ENCODE measurements at regions not wholly inside any gene's neighbourhood (a gene's known extent, or its start where the extent isn't known, plus 50 kb on each side); places are given as distances from the start of the nearest gene placed in this dataset.

DNA sequence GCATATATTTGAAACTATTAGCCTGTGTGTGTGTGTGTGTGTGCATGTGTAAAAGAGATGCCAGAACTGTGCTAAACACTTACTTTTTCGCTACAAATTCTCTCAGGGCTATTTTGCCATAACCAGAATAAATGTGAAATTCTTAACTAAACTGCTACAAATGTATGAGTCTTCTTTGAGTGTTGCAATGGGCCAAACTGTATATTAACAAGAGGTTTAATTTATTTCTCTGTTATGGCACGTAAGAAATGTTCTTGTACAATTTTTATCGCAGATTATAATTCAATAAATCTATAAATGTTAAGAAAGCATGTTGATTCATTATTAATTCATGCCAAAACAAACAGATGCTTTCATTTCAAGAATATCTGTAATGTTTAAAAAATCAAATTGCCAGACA lies 454.5 kb upstream of the PCDH7 start:
- TF ChIP-seq, protein P1, sequence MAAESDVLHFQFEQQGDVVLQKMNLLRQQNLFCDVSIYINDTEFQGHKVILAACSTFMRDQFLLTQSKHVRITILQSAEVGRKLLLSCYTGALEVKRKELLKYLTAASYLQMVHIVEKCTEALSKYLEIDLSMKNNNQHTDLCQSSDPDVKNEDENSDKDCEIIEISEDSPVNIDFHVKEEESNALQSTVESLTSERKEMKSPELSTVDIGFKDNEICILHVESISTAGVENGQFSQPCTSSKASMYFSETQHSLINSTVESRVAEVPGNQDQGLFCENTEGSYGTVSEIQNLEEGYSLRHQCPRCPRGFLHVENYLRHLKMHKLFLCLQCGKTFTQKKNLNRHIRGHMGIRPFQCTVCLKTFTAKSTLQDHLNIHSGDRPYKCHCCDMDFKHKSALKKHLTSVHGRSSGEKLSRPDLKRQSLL (tag by site-specific recombination; IDR thresholded peaks at IDR 0.05): no peak
- TF ChIP-seq ZSCAN30 (tag by site-specific recombination; IDR thresholded peaks at IDR 0.05) (no peak), ZNF514 (tag by site-specific recombination; IDR thresholded peaks at IDR 0.05) (no peak), ZNF747 (tag by site-specific recombination; IDR thresholded peaks at IDR 0.05) (no peak), ZNF416 (tag by site-specific recombination; IDR thresholded peaks at IDR 0.05) (no peak)
- TF ChIP-seq, protein P2, sequence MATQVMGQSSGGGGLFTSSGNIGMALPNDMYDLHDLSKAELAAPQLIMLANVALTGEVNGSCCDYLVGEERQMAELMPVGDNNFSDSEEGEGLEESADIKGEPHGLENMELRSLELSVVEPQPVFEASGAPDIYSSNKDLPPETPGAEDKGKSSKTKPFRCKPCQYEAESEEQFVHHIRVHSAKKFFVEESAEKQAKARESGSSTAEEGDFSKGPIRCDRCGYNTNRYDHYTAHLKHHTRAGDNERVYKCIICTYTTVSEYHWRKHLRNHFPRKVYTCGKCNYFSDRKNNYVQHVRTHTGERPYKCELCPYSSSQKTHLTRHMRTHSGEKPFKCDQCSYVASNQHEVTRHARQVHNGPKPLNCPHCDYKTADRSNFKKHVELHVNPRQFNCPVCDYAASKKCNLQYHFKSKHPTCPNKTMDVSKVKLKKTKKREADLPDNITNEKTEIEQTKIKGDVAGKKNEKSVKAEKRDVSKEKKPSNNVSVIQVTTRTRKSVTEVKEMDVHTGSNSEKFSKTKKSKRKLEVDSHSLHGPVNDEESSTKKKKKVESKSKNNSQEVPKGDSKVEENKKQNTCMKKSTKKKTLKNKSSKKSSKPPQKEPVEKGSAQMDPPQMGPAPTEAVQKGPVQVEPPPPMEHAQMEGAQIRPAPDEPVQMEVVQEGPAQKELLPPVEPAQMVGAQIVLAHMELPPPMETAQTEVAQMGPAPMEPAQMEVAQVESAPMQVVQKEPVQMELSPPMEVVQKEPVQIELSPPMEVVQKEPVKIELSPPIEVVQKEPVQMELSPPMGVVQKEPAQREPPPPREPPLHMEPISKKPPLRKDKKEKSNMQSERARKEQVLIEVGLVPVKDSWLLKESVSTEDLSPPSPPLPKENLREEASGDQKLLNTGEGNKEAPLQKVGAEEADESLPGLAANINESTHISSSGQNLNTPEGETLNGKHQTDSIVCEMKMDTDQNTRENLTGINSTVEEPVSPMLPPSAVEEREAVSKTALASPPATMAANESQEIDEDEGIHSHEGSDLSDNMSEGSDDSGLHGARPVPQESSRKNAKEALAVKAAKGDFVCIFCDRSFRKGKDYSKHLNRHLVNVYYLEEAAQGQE (tag by site-specific recombination; IDR thresholded peaks at IDR 0.05): no peak
- TF ChIP-seq, protein P3, sequence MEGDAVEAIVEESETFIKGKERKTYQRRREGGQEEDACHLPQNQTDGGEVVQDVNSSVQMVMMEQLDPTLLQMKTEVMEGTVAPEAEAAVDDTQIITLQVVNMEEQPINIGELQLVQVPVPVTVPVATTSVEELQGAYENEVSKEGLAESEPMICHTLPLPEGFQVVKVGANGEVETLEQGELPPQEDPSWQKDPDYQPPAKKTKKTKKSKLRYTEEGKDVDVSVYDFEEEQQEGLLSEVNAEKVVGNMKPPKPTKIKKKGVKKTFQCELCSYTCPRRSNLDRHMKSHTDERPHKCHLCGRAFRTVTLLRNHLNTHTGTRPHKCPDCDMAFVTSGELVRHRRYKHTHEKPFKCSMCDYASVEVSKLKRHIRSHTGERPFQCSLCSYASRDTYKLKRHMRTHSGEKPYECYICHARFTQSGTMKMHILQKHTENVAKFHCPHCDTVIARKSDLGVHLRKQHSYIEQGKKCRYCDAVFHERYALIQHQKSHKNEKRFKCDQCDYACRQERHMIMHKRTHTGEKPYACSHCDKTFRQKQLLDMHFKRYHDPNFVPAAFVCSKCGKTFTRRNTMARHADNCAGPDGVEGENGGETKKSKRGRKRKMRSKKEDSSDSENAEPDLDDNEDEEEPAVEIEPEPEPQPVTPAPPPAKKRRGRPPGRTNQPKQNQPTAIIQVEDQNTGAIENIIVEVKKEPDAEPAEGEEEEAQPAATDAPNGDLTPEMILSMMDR (tag by site-specific recombination; IDR thresholded peaks at IDR 0.05): no peak
- TF ChIP-seq, protein P4, sequence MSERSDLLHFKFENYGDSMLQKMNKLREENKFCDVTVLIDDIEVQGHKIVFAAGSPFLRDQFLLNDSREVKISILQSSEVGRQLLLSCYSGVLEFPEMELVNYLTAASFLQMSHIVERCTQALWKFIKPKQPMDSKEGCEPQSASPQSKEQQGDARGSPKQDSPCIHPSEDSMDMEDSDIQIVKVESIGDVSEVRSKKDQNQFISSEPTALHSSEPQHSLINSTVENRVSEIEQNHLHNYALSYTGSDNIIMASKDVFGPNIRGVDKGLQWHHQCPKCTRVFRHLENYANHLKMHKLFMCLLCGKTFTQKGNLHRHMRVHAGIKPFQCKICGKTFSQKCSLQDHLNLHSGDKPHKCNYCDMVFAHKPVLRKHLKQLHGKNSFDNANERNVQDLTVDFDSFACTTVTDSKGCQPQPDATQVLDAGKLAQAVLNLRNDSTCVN (tag by site-specific recombination; optimal IDR thresholded peaks at IDR 0.05): no peak
